KG1 (cell line): ENCODE measurements at regions not wholly inside any gene's neighbourhood (a gene's known extent, or its start where the extent isn't known, plus 50 kb on each side); places are given as distances from the start of the nearest gene placed in this dataset.

Source experiments
- DNase-seq: peaks from one replicate; lab custom pipeline; 2025; lab: John Stamatoyannopoulos, UW

- DNase-seq = no peak
Observed at GRCh38 chr7:16014031-16014430, 327.5 kb upstream of the MEOX2 start.

DNA sequence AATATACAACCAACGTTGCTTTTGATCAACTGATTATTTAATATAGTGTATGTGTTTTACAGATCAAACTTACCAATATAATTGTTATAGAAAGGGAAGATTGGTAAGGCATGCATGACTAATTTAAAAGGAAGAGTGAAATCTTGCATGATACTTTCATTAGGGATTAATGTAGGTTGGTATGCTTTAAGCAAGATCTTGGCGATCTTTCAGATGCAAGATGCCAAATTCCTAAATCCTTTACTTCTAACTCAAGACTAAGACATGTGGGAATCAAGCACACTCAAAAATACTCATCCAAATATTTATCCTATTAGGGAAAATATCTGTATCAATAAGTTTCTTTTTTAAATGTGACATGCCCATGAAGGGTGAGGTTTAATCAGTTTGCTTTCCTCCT lies 321.4 kb upstream of the MEOX2 start:
- DNase-seq = no peak

DNA sequence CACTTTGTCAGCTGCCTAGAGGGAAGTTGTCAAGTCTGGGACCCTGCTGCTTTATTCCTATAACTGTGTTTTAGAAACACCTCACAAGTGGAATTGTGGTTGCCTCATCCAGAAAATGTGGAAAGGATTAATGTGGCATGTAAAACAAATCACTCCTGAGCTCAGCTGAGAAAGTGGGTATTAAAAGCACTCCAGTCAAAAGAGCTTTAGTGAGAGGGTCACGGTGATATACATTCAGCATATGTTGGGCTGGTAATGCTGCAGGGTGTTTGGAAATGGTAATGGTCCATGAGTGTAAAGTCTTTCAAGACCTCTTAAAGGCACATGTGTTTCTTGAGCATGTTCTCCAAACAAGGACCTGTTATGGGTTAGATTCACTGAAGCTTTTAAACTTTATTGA lies 318.2 kb upstream of the MEOX2 start:
- DNase-seq = no peak

DNA sequence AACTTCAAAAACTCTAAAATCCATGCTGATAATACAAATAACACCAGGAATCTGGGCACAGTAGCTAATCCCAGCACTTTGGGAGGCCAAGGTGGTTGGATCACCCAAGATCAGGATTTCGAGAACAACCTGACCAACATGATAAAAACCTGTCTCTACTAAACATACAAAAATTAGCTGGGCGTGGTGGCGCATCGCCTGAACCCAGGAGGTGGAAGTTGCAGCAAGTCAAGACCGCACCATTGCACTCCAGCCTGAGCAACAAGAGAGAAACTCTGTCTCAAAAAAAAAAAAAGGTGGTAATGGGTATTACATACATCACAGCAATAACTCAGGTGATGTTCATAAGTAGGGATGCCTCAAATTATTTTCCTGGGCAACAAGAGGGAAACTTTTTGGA lies 315.0 kb upstream of the MEOX2 start:
- no peak for DNase-seq

GRCh38 chr7:15998617-15999016 lies 312.1 kb upstream of the MEOX2 start:
- DNase-seq = no peak

DNA sequence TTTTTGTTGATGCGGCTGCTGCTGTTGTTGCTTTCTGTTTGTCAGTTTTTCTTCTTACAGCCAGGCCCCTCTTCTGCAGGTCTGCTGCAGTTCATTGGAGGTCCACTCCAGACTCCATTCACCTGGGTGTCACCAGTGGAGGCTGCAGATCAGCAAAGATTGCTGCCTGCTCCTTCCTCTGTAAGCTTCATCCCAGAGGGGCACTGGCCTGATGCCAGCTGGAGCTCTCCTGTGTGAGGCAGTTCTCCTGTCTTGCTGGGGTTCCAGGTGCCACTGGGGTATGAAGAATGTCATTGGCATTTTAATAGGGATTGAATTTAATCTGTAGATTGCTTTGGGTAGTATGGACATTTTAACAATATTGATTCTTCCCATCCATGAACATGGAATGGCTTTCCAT lies 308.5 kb upstream of the MEOX2 start:
- DNase-seq = no peak

- no peak for DNase-seq
Observed at GRCh38 chr7:15989194-15989593, 302.7 kb upstream of the MEOX2 start.

- DNase-seq = no peak
Observed at GRCh38 chr7:15985587-15986384, 299.3 kb upstream of the MEOX2 start.

GRCh38 chr7:15977663-15978062 lies 291.2 kb upstream of the MEOX2 start:
- peak; percentile 22 for DNase-seq

DNA sequence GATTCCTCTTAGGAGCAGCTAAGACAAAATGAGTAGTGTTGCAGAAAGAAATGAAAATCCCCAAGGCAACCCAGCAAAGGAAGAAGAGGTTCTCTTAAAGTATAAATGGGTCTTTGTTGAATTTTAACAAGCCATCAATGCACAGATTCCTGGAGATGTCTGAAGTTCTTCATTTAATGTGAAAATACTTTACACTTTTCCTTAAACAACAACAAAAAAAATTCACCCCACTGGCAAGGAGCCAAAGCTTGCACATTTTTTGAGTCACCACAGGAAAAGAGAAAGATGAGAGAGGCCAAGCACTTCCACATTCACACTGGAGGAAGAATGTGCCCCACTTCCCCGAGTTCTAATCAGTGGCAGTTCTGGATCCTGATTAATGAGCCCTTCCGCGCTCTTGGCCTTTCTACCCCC lies 286.4 kb upstream of the MEOX2 start:
- DNase-seq = no peak

DNA sequence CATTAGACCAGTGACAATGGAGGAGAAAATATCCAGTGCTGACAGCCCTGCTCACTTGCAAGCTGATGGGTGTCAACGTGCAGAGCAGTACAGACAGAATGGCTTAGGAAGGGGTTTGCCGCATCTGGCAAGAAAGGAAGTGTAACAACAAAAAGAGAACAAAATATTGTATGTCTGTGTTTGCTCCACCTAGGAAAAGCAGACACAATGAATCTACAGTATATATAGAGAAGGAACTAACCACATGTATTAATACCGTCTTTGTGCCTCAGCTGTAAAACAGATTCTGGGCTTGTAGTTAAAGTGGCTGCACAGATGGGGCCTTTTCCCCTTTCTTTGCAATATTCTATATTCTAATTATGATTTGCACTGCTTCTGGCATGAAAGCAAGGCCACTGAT lies 281.1 kb upstream of the MEOX2 start:
- DNase-seq = no peak

- DNase-seq = no peak
Observed at GRCh38 chr7:15967121-15967520, 280.6 kb upstream of the MEOX2 start.

GRCh38 chr7:15963206-15963605 lies 276.7 kb upstream of the MEOX2 start:
- DNase-seq = no peak

- DNase-seq = no peak
Observed at GRCh38 chr7:15954671-15955354, 268.3 kb upstream of the MEOX2 start.

GRCh38 chr7:15950299-15950698 lies 263.8 kb upstream of the MEOX2 start:
- DNase-seq = no peak

DNA sequence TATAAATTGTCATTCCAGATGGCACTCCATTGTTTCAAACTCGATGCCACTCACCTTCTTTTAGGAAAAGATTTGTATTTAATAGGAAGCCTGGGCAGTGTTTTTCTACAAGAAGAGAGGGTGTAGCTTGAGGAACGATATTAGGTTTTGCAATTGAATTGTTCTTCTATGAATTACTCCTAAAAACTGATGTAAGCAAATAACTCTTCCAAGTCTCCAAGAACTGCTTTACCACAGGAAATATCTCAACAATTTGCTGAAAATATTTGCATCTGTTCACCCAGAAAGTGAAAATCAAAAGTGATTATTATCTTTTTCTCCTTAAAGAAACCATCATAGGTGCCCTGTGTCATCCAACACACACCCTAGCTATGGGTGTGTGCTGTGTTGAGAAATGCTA lies 261.3 kb upstream of the MEOX2 start:
- DNase-seq = no peak

GRCh38 chr7:15938115-15938514 lies 251.6 kb upstream of the MEOX2 start:
- DNase-seq = no peak

- DNase-seq = no peak
Observed at GRCh38 chr7:15937571-15937970, 251.1 kb upstream of the MEOX2 start.

DNA sequence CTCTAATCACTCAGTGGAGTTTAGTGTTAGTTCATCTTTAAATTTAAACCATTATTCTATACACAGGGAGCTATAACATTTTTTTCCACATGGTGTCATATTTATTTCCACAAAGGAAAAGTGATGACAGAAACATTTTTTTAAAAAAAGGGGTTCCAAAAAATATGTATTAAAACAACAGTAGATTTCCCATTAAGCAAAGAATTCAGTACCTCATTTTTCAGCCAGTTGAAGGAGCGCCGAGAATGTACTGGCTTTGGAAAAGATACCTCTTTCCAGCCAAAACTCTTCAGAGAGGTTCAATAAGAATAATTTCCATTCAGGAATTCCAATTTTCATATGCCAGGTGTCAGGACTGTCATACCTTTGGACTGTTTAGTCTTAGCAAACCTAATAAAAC lies 250.5 kb upstream of the MEOX2 start:
- no peak for DNase-seq

GRCh38 chr7:15932318-15932717 lies 245.8 kb upstream of the MEOX2 start:
- DNase-seq = no peak

DNA sequence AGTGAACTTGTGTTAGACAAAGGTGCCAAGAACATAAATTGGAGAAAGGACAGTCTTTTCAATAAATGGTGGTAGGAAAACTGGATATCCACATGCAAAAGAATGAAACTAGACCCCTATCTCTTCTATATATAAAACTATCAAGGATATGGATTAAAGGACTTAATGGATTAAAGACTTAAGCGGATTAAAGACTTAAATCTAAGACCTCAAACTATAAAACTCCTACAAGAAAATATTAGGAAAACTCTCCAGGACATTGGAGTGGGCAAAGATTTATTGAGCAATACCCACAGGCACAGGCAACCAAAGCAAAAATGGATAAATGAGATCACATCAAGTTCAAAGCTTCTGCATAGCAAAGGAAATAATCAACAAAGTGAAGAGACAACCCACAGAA lies 242.9 kb upstream of the MEOX2 start:
- DNase-seq = no peak

GRCh38 chr7:15925608-15926007 lies 239.1 kb upstream of the MEOX2 start:
- no peak for DNase-seq

DNA sequence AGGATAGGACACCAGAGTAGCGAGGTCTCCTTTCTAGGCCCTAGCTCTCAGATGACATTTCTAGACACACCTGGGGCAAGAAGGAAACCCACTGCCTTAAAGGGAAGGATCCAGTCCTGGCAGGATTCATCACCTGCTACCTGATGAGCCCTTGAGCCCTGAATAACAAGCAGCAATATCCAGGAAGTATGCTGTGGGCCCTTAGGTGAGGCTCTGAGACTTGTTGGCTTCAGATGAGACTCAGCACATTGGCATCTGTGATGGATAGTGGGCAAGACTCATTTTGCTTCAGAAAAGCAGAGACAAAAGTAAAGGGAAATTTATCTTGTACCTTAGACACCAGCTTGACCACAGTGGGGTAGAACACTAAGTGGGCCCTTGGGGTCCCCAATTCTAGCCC lies 238.4 kb upstream of the MEOX2 start:
- DNase-seq = no peak

- DNase-seq = no peak
Observed at GRCh38 chr7:15922002-15922401, 235.5 kb upstream of the MEOX2 start.
